Uterus (tissue), 3 donors: ENCODE measurements at regions not wholly inside any gene's neighbourhood (a gene's known extent, or its start where the extent isn't known, plus 50 kb on each side); places are given as distances from the start of the nearest gene placed in this dataset.
A peak's percentile ranks its signal among the peaks of the same experiment; 100 is the strongest.

Experiments used
- DNase-seq, 2 donors: peaks; one replicate each; pipeline ENCODE4 v3.0.0-alpha.2; 2019 to 2020
- H3K27ac ChIP-seq, 2 donors: fragments of 200-600 bp; sonication (generic); 1 replicate in 1 of 2; 2 replicates in 1 of 2; pipeline ENCODE4 v1.5.1; 2016 to 2018
- H3K27me3 ChIP-seq, 2 donors: fragments of 200-600 bp; sonication (generic); one replicate each; pipeline ENCODE4 v1.5.1; 2018 to 2019; ENCODE audit warnings: control low read depth in 1 of 2
- H3K36me3 ChIP-seq, 2 donors: fragments of 200-600 bp; sonication (generic); one replicate each; pipeline ENCODE4 v1.5.1; 2019; ENCODE audit warnings: control low read depth in 1 of 2
- H3K4me1 ChIP-seq, 2 donors: fragments of 200-600 bp; sonication (generic); one replicate each; pipeline ENCODE4 v1.5.1; 2018 to 2019; ENCODE audit warnings: control low read depth in 1 of 2
- H3K4me3 ChIP-seq, 2 donors: fragments of 200-600 bp; sonication (generic); 1 replicate in 1 of 2; 2 replicates in 1 of 2; pipeline ENCODE4 v1.5.1; 2018 to 2019; ENCODE audit warnings: mild to moderate bottlenecking in 1 of 2
- H3K9me3 ChIP-seq, 2 donors: fragments of 200-600 bp; sonication (generic); one replicate each; pipeline ENCODE4 v1.5.1; 2019; ENCODE audit warnings: control low read depth in 1 of 2
- POLR2A ChIP-seq, 2 donors: fragments of 450-650 bp; IDR thresholded peaks; one replicate each; pipeline ENCODE4 v1.6.1; 2016; ENCODE audit warnings: antibody characterized with exemption in 2 of 2, mild to moderate bottlenecking in 1 of 2, moderate library complexity in 1 of 2
- intact Hi-C: fragments of 100-400 bp; cut with DNase I; formaldehyde crosslinking; loops from one replicate; pipeline ENCODE4 v1.15.1; 2023; ENCODE audit warnings: low total_unique reads
- TF ChIP-seq, protein P1 (sequence below), 4 experiments: fragments of 200-600 bp in 2 of 4; fragments of 450-650 bp in 2 of 4; sonication (generic) in 2 of 4; IDR thresholded peaks; one replicate each; pipeline ENCODE4 v1.5.1; 2016 to 2019; ENCODE audit warnings: antibody characterized with exemption in 4 of 4, mild to moderate bottlenecking in 2 of 4, moderate library complexity in 1 of 4
- donor health status: DM: yes; HTN: yes; CAD: no.

- peak in 1 of 2 donors; percentile 10 for DNase-seq
- TF ChIP-seq, protein P1, sequence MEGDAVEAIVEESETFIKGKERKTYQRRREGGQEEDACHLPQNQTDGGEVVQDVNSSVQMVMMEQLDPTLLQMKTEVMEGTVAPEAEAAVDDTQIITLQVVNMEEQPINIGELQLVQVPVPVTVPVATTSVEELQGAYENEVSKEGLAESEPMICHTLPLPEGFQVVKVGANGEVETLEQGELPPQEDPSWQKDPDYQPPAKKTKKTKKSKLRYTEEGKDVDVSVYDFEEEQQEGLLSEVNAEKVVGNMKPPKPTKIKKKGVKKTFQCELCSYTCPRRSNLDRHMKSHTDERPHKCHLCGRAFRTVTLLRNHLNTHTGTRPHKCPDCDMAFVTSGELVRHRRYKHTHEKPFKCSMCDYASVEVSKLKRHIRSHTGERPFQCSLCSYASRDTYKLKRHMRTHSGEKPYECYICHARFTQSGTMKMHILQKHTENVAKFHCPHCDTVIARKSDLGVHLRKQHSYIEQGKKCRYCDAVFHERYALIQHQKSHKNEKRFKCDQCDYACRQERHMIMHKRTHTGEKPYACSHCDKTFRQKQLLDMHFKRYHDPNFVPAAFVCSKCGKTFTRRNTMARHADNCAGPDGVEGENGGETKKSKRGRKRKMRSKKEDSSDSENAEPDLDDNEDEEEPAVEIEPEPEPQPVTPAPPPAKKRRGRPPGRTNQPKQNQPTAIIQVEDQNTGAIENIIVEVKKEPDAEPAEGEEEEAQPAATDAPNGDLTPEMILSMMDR (IDR thresholded peaks at IDR 0.05) = no peak
- no peak for TF ChIP-seq POLR2A (IDR thresholded peaks at IDR 0.05)
- intact Hi-C loops = loop anchor here (5.0 kb wide), 1 partner anchor 182 kb away; the partner anchor contains the start of gene VEGFA
Observed at GRCh38 chr6:43954311-43955131, 172.7 kb downstream of the MRPL14 start.

GRCh38 chr6:43953794-43954310, 173.4 kb downstream of the MRPL14 start:
- Histone ChIP-seq H3K27me3 (no peaks in the 10 kb centered on the region), H3K36me3 (no peaks in the 10 kb centered on the region), H3K4me3 (no peak overlapping the region), H3K9me3 (no peaks in the 10 kb centered on the region), H3K4me1 (no peaks in the 10 kb centered on the region), H3K27ac (no peak overlapping the region)
- intact Hi-C loops = loop anchor here (5.0 kb wide), 1 partner anchor 182 kb away; the partner anchor contains the start of gene VEGFA
- DNase-seq = peak in 1 of 2 donors; percentile 17
- TF ChIP-seq, protein P1 (IDR thresholded peaks at IDR 0.05) = peak in 2 of 4 experiments; percentile 20 to 28
- TF ChIP-seq POLR2A (IDR thresholded peaks at IDR 0.05) = no peak

More at GRCh38 chr6:43954311-43955131, 172.7 kb downstream of the MRPL14 start:
- H3K4me1 ChIP-seq = no peaks in the 10 kb centered on the region
- H3K27me3 ChIP-seq = no peaks in the 10 kb centered on the region
- H3K27ac ChIP-seq = no peak overlapping the region
- no peak overlapping the region for H3K4me3 ChIP-seq
- no peaks in the 10 kb centered on the region for H3K9me3 ChIP-seq
- no peaks in the 10 kb centered on the region for H3K36me3 ChIP-seq

DNA sequence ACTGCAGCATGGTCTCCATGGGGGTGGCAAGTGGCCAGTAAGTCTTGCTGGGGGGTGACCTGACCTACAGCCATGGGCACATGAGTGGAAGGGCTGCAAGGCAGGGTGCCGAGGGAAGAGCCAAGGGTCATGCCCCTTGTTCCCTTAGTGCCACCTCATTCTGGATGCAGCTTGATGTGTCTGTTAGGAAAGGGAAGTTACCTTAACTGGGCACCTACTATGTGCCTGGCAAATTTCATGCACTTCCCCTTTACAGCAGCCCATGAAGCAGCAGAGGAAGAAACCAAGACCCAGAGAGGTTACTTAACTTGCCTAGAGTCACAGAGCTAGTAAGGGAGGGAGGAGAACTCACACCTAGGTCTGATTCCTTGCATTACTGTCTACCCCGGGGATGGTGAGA, 174.0 kb downstream of the MRPL14 start:
- Histone ChIP-seq H3K9me3 (no peaks in the 10 kb centered on the region), H3K27me3 (no peaks in the 10 kb centered on the region), H3K4me3 (no peak overlapping the region), H3K4me1 (no peaks in the 10 kb centered on the region), H3K27ac (no peak overlapping the region), H3K36me3 (no peaks in the 10 kb centered on the region)
- no peak for DNase-seq
- intact Hi-C loops = loop anchor here (5.0 kb wide), 1 partner anchor 181 kb away; the partner anchor contains the start of gene VEGFA
- no peak for TF ChIP-seq POLR2A (IDR thresholded peaks at IDR 0.05)
- TF ChIP-seq, protein P1 (IDR thresholded peaks at IDR 0.05) = no peak

GRCh38 chr6:43952746-43953145, 174.5 kb downstream of the MRPL14 start:
- TF ChIP-seq, protein P1 (IDR thresholded peaks at IDR 0.05) = no peak
- TF ChIP-seq POLR2A (IDR thresholded peaks at IDR 0.05) = no peak
- Histone ChIP-seq H3K4me3 (no peak overlapping the region), H3K27me3 (no peaks in the 10 kb centered on the region), H3K4me1 (no peaks in the 10 kb centered on the region), H3K9me3 (no peaks in the 10 kb centered on the region), H3K36me3 (no peaks in the 10 kb centered on the region), H3K27ac (no peak overlapping the region)
- peak in 1 of 2 donors; percentile 11 for DNase-seq
- intact Hi-C loops = loop anchor here (5.0 kb wide), 1 partner anchor 180 kb away; the partner anchor contains the start of gene VEGFA
